SU-DHL-6 (cell line): ENCODE measurements at regions not wholly inside any gene's neighbourhood (a gene's known extent, or its start where the extent isn't known, plus 50 kb on each side); places are given as distances from the start of the nearest gene placed in this dataset.
"Not testable (repeated sequence)": the region's sequence is repeated elsewhere in the genome, so short reads cannot be mapped to it uniquely, and the experiment has no call there.

Source experiments
- H2AFZ ChIP-seq: fragments of 200-600 bp; sonication (generic); 2 replicates; pipeline ENCODE4 v1.6.1; 2014; ENCODE audit warnings: low read depth, mild to moderate bottlenecking, moderate library complexity, mixed read lengths, antibody characterized with exemption, low read length; ENCODE audit not compliant: severe bottlenecking
- H3F3A ChIP-seq: fragments of 200-600 bp; shearing (Covaris generic); 2 replicates; pipeline ENCODE4 v1.6.0; 2016; ENCODE audit warnings: antibody characterized with exemption, mild to moderate bottlenecking; ENCODE audit not compliant: insufficient read depth
- H3K27ac ChIP-seq: fragments of 200-600 bp; sonication (generic); 2 replicates; pipeline ENCODE4 v1.5.1; 2016; ENCODE audit warnings: low read depth, mild to moderate bottlenecking, low read length, moderate library complexity, mixed read lengths
- H3K27me3 ChIP-seq: fragments of 200-600 bp; sonication (generic), shearing (Covaris generic); 2 replicates; pipeline ENCODE4 v1.6.0; 2014; ENCODE audit warnings: mild to moderate bottlenecking, low read length
- H3K36me3 ChIP-seq: fragments of 200-600 bp; sonication (generic); 2 replicates; pipeline ENCODE4 v1.6.1; 2014; ENCODE audit warnings: mild to moderate bottlenecking, low read length, mixed read lengths
- H3K4me2 ChIP-seq: fragments of 300-600, 200-600 bp; shearing (Covaris generic), sonication (generic); 2 replicates; pipeline ENCODE4 v1.6.0; 2014; ENCODE audit warnings: low read length, low read depth, mild to moderate bottlenecking; ENCODE audit not compliant: poor library complexity, severe bottlenecking
- H3K4me3 ChIP-seq: fragments of 200-600 bp; sonication (generic); 2 replicates; pipeline ENCODE4 v1.5.1; 2014; ENCODE audit warnings: antibody characterized with exemption, low read length, mild to moderate bottlenecking, mixed read lengths; ENCODE audit not compliant: insufficient read depth, poor library complexity, severe bottlenecking
- H3K79me2 ChIP-seq: fragments of 200-600 bp; sonication (generic); 2 replicates; pipeline ENCODE4 v1.6.1; 2014; ENCODE audit warnings: mild to moderate bottlenecking, low read length, moderate library complexity; ENCODE audit not compliant: insufficient read depth
- H3K9ac ChIP-seq: fragments of 200-600 bp; sonication (generic); 2 replicates; pipeline ENCODE4 v1.7.0; 2014; ENCODE audit warnings: mild to moderate bottlenecking, low read length
- H3K9me2 ChIP-seq: fragments of 200-600 bp; sonication (generic); replicated peaks from 2 replicates; pipeline ENCODE4 v1.6.1; 2014; ENCODE audit warnings: low read length; ENCODE audit not compliant: insufficient read depth
- H3K9me3 ChIP-seq: fragments of 200-600 bp; sonication (generic); 2 replicates; pipeline ENCODE4 v1.6.1; 2014; ENCODE audit warnings: low read length, mixed read lengths; ENCODE audit not compliant: insufficient read depth
- H4K20me1 ChIP-seq: fragments of 200-600 bp; sonication (generic); 2 replicates; pipeline ENCODE4 v1.6.1; 2014; ENCODE audit warnings: low read depth, mild to moderate bottlenecking, antibody characterized with exemption, low read length, moderate library complexity, mixed read lengths
- EZH2phosphoT487 ChIP-seq: fragments of 200-600 bp; sonication (generic), shearing (Covaris generic); conservative IDR thresholded peaks from 2 replicates; pipeline ENCODE4 v1.6.1; 2018; ENCODE audit warnings: mild to moderate bottlenecking, antibody characterized with exemption, low read length, moderate library complexity, mixed read lengths
- TF ChIP-seq, protein P1 (sequence below): fragments of 200-600 bp; sonication (generic); IDR thresholded peaks from one replicate; pipeline ENCODE4 v1.5.1; 2017; ENCODE audit warnings: antibody characterized with exemption, mild to moderate bottlenecking, low read length, moderate library complexity; ENCODE audit not compliant: insufficient read depth, poor library complexity, severe bottlenecking

DNA sequence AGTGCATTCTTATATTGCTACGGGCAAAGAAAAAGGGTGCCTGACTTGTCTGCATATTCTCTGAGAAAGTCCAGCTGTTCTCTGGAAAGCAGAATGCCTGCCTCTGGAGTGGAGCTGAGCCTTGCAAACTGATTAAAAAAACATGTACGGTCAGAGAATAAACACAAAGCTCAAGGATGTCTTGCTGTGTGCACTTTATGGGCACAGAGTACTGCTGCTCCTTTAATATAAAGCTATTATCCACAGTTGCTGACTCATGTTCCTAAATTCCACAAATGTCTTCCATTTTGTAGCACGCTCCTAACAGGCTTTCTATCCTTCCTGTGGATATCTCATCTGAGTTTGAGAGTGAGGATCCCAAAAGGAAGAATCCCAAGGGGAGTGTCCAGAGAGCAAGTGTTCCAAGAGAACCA lies 229.0 kb downstream of the MREG start:
- no peak for TF ChIP-seq EZH2phosphoT487
- TF ChIP-seq, protein P1, sequence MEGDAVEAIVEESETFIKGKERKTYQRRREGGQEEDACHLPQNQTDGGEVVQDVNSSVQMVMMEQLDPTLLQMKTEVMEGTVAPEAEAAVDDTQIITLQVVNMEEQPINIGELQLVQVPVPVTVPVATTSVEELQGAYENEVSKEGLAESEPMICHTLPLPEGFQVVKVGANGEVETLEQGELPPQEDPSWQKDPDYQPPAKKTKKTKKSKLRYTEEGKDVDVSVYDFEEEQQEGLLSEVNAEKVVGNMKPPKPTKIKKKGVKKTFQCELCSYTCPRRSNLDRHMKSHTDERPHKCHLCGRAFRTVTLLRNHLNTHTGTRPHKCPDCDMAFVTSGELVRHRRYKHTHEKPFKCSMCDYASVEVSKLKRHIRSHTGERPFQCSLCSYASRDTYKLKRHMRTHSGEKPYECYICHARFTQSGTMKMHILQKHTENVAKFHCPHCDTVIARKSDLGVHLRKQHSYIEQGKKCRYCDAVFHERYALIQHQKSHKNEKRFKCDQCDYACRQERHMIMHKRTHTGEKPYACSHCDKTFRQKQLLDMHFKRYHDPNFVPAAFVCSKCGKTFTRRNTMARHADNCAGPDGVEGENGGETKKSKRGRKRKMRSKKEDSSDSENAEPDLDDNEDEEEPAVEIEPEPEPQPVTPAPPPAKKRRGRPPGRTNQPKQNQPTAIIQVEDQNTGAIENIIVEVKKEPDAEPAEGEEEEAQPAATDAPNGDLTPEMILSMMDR = no peak
- H3K4me2 ChIP-seq = no peak overlapping the region
- no peaks in the 10 kb centered on the region for H3F3A ChIP-seq
- no peaks in the 10 kb centered on the region for H3K9me2 ChIP-seq
- no peaks in the 10 kb centered on the region for H3K79me2 ChIP-seq
- no peaks in the 10 kb centered on the region for H3K9me3 ChIP-seq
- H3K4me3 ChIP-seq = no peak overlapping the region
- H3K9ac ChIP-seq = no peak overlapping the region
- H4K20me1 ChIP-seq = no peaks in the 10 kb centered on the region
- no peaks in the 10 kb centered on the region for H3K36me3 ChIP-seq
- H3K27me3 ChIP-seq = no peaks in the 10 kb centered on the region
- no peak overlapping the region for H2AFZ ChIP-seq
- no peak overlapping the region for H3K27ac ChIP-seq

GRCh38 chr2:215783640-215784039 lies 229.7 kb downstream of the MREG start:
- not testable (repeated sequence) for H2AFZ ChIP-seq, H3F3A ChIP-seq, H4K20me1 ChIP-seq, H3K9me3 ChIP-seq, H3K79me2 ChIP-seq, H3K4me3 ChIP-seq, H3K9me2 ChIP-seq, H3K4me2 ChIP-seq, H3K36me3 ChIP-seq, H3K27me3 ChIP-seq, H3K27ac ChIP-seq, H3K9ac ChIP-seq

- H3K36me3 ChIP-seq = no peaks in the 10 kb centered on the region
- H3F3A ChIP-seq = no peaks in the 10 kb centered on the region
- TF ChIP-seq, protein P1 = no peak
- TF ChIP-seq EZH2phosphoT487 = no peak
- H4K20me1 ChIP-seq = no peaks in the 10 kb centered on the region
- no peak overlapping the region for H3K4me2 ChIP-seq
- no peak overlapping the region for H2AFZ ChIP-seq
- no peak overlapping the region for H3K4me3 ChIP-seq
- no peaks in the 10 kb centered on the region for H3K9me2 ChIP-seq
- no peaks in the 10 kb centered on the region for H3K27me3 ChIP-seq
- no peaks in the 10 kb centered on the region for H3K79me2 ChIP-seq
- no peak overlapping the region for H3K9ac ChIP-seq
- H3K9me3 ChIP-seq = no peaks in the 10 kb centered on the region
- H3K27ac ChIP-seq = no peak overlapping the region
Observed at GRCh38 chr2:215782965-215783364, 230.4 kb downstream of the MREG start.

- Histone ChIP-seq H3K79me2 (no peaks in the 10 kb centered on the region), H3K9ac (no peak overlapping the region), H3K27me3 (no peaks in the 10 kb centered on the region), H3K9me2 (no peaks in the 10 kb centered on the region), H3K4me3 (no peak overlapping the region), H3K27ac (no peak overlapping the region), H2AFZ (no peak overlapping the region), H3K9me3 (no peaks in the 10 kb centered on the region), H4K20me1 (no peaks in the 10 kb centered on the region), H3F3A (no peaks in the 10 kb centered on the region), H3K4me2 (no peak overlapping the region), H3K36me3 (no peaks in the 10 kb centered on the region)
- TF ChIP-seq, protein P1 = no peak
- TF ChIP-seq EZH2phosphoT487 = no peak
Observed at GRCh38 chr2:215782295-215782694, 231.1 kb downstream of the MREG start.
